Peyer's patch (tissue), 4 donors: ENCODE measurements at regions not wholly inside any gene's neighbourhood (a gene's known extent, or its start where the extent isn't known, plus 50 kb on each side); places are given as distances from the start of the nearest gene placed in this dataset.

ENCODE experiments used
- POLR2A ChIP-seq, 2 donors: fragments of 450-650 bp; IDR thresholded peaks; one replicate each; pipeline ENCODE4 v1.5.1; 2017; ENCODE audit warnings: antibody characterized with exemption in 2 of 2, mild to moderate bottlenecking in 2 of 2, moderate library complexity in 2 of 2
- TF ChIP-seq, protein P1 (sequence below), 6 experiments: fragments of 450-650 bp in 4 of 6; fragments of 200-600 bp in 2 of 6; sonication (generic) in 1 of 6; IDR thresholded peaks; one replicate each; pipeline ENCODE4 v1.5.1; 2017 to 2019; ENCODE audit warnings: antibody characterized with exemption in 6 of 6, mild to moderate bottlenecking in 3 of 6, moderate library complexity in 1 of 6

DNA sequence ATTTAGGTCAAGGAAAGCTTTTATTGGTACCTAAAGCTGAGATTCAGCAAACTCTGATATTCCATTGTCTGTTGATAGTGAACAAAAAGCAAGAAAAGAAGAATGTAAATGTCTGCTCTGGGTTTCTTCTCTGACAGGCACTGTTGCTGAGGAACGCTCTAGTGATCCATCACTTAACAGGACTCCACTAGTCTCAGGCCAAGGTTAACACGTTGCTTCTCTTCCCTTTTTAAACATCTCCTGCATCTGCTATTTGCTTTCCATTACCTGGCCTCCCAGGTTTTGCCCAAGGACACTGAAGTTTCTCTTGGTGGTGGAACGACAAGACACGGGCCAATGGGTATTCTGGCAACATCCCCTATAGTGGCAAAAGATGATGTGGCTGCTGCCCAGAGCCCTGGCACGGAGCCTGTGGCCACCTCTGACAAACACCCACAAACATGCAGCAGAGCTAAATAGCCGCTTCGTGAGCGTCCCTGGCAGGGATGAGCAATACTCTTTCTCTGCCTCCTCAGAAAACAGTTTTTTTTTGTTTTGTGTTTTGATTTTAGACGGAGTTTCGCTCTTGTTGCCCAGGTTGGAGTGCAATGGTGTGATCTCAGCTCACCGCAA is 97.8 kb upstream of the AKAP13 start:
- no peak for TF ChIP-seq POLR2A (IDR thresholded peaks at IDR 0.05)
- TF ChIP-seq, protein P1, sequence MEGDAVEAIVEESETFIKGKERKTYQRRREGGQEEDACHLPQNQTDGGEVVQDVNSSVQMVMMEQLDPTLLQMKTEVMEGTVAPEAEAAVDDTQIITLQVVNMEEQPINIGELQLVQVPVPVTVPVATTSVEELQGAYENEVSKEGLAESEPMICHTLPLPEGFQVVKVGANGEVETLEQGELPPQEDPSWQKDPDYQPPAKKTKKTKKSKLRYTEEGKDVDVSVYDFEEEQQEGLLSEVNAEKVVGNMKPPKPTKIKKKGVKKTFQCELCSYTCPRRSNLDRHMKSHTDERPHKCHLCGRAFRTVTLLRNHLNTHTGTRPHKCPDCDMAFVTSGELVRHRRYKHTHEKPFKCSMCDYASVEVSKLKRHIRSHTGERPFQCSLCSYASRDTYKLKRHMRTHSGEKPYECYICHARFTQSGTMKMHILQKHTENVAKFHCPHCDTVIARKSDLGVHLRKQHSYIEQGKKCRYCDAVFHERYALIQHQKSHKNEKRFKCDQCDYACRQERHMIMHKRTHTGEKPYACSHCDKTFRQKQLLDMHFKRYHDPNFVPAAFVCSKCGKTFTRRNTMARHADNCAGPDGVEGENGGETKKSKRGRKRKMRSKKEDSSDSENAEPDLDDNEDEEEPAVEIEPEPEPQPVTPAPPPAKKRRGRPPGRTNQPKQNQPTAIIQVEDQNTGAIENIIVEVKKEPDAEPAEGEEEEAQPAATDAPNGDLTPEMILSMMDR (IDR thresholded peaks at IDR 0.05) = no peak
